H1 (cell line): ENCODE measurements at regions not wholly inside any gene's neighbourhood (a gene's known extent, or its start where the extent isn't known, plus 50 kb on each side); places are given as distances from the start of the nearest gene placed in this dataset.

Experiments used
- CBX5 ChIP-seq: fragments of 300-800, 300-1000 bp; sonication (generic); IDR thresholded peaks from 2 replicates; pipeline ENCODE4 v1.7.1; 2016; ENCODE audit warnings: antibody characterized with exemption, low read length, low read depth
- CBX8 ChIP-seq: fragments of 300-800, 300-1000 bp; sonication (generic); IDR thresholded peaks from 2 replicates; pipeline ENCODE4 v1.7.1; 2016; ENCODE audit warnings: low read depth, low read length, borderline replicate concordance
- CEBPB ChIP-seq: IDR thresholded peaks from 2 replicates; pipeline ENCODE4 v1.6.1; 2012; ENCODE audit warnings: low read depth, low read length
- CREB1 ChIP-seq: IDR thresholded peaks from 2 replicates; pipeline ENCODE4 v1.6.1; 2012; ENCODE audit warnings: inconsistent platforms
- EZH2 ChIP-seq: fragments of 200-600 bp; sonication (generic); IDR thresholded peaks from 2 replicates; pipeline ENCODE4 v1.7.1; 2012; ENCODE audit warnings: low read depth, mild to moderate bottlenecking, moderate library complexity, low read length, inconsistent platforms; ENCODE audit not compliant: severe bottlenecking
- FOSL1 ChIP-seq: IDR thresholded peaks from 2 replicates; pipeline ENCODE4 v1.6.1; 2011; ENCODE audit warnings: mild to moderate bottlenecking, low read depth, low read length, moderate library complexity; ENCODE audit not compliant: insufficient read depth
- GTF2F1 ChIP-seq: IDR thresholded peaks from 2 replicates; pipeline ENCODE4 v1.6.1; 2012; ENCODE audit warnings: low read depth, low read length, improper control_type of control experiment, borderline replicate concordance
- HDAC2 ChIP-seq, 2 experiments: fragments of 300-600 bp in 1 of 2; sonication (generic) in 1 of 2; IDR thresholded peaks; 2 replicates each; pipeline ENCODE4 v1.6.1; 2011 to 2012; ENCODE audit warnings: low read depth in 2 of 2, low read length in 2 of 2, mild to moderate bottlenecking in 2 of 2, moderate library complexity in 2 of 2, borderline replicate concordance in 1 of 2, inconsistent platforms in 1 of 2
- POLR2A ChIP-seq, 2 experiments: IDR thresholded peaks; 1 replicate in 1 of 2; 2 replicates in 1 of 2; pipeline ENCODE4 v1.6.1; 2011; ENCODE audit warnings: low read depth in 2 of 2, low read length in 2 of 2, mild to moderate bottlenecking in 2 of 2; ENCODE audit errors: control extremely low read depth in 1 of 2
- POLR2AphosphoS5 ChIP-seq: IDR thresholded peaks from 2 replicates; pipeline ENCODE4 v1.6.1; 2011; ENCODE audit warnings: low read depth, low read length
- SIX5 ChIP-seq: IDR thresholded peaks from 2 replicates; pipeline ENCODE4 v1.6.1; 2011; ENCODE audit warnings: mild to moderate bottlenecking, low read depth, low read length
- SRF ChIP-seq: IDR thresholded peaks from 2 replicates; pipeline ENCODE4 v1.6.1; 2011; ENCODE audit warnings: mild to moderate bottlenecking, low read depth, low read length, moderate library complexity
- TF ChIP-seq, protein P1 (sequence below): fragments of 300-600 bp; sonication (generic); IDR thresholded peaks from 2 replicates; pipeline ENCODE4 v1.7.1; 2012; ENCODE audit warnings: low read length, moderate library complexity, mild to moderate bottlenecking, inconsistent platforms; ENCODE audit not compliant: insufficient replicate concordance

DNA sequence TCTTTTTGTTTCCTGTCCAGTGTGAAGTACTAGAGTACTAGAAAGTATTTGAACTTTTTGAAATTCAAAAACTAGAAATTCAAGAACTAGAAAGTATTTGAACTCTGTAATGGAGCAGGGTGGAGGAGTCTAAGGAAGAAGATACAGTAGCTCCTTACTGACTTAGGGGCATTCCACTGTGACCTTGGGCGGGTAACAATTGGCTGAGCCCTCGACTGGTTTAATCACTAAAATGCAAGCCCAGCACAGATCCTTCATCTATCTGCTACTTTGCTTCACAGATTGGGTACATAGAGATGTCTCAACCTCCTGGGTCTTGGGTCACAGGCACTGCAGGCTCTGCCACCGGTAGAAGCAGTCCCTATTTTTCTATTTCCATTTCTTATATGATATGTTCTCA lies 462.1 kb upstream of the AGTR1 start (continued):
- TF ChIP-seq, protein P1, sequence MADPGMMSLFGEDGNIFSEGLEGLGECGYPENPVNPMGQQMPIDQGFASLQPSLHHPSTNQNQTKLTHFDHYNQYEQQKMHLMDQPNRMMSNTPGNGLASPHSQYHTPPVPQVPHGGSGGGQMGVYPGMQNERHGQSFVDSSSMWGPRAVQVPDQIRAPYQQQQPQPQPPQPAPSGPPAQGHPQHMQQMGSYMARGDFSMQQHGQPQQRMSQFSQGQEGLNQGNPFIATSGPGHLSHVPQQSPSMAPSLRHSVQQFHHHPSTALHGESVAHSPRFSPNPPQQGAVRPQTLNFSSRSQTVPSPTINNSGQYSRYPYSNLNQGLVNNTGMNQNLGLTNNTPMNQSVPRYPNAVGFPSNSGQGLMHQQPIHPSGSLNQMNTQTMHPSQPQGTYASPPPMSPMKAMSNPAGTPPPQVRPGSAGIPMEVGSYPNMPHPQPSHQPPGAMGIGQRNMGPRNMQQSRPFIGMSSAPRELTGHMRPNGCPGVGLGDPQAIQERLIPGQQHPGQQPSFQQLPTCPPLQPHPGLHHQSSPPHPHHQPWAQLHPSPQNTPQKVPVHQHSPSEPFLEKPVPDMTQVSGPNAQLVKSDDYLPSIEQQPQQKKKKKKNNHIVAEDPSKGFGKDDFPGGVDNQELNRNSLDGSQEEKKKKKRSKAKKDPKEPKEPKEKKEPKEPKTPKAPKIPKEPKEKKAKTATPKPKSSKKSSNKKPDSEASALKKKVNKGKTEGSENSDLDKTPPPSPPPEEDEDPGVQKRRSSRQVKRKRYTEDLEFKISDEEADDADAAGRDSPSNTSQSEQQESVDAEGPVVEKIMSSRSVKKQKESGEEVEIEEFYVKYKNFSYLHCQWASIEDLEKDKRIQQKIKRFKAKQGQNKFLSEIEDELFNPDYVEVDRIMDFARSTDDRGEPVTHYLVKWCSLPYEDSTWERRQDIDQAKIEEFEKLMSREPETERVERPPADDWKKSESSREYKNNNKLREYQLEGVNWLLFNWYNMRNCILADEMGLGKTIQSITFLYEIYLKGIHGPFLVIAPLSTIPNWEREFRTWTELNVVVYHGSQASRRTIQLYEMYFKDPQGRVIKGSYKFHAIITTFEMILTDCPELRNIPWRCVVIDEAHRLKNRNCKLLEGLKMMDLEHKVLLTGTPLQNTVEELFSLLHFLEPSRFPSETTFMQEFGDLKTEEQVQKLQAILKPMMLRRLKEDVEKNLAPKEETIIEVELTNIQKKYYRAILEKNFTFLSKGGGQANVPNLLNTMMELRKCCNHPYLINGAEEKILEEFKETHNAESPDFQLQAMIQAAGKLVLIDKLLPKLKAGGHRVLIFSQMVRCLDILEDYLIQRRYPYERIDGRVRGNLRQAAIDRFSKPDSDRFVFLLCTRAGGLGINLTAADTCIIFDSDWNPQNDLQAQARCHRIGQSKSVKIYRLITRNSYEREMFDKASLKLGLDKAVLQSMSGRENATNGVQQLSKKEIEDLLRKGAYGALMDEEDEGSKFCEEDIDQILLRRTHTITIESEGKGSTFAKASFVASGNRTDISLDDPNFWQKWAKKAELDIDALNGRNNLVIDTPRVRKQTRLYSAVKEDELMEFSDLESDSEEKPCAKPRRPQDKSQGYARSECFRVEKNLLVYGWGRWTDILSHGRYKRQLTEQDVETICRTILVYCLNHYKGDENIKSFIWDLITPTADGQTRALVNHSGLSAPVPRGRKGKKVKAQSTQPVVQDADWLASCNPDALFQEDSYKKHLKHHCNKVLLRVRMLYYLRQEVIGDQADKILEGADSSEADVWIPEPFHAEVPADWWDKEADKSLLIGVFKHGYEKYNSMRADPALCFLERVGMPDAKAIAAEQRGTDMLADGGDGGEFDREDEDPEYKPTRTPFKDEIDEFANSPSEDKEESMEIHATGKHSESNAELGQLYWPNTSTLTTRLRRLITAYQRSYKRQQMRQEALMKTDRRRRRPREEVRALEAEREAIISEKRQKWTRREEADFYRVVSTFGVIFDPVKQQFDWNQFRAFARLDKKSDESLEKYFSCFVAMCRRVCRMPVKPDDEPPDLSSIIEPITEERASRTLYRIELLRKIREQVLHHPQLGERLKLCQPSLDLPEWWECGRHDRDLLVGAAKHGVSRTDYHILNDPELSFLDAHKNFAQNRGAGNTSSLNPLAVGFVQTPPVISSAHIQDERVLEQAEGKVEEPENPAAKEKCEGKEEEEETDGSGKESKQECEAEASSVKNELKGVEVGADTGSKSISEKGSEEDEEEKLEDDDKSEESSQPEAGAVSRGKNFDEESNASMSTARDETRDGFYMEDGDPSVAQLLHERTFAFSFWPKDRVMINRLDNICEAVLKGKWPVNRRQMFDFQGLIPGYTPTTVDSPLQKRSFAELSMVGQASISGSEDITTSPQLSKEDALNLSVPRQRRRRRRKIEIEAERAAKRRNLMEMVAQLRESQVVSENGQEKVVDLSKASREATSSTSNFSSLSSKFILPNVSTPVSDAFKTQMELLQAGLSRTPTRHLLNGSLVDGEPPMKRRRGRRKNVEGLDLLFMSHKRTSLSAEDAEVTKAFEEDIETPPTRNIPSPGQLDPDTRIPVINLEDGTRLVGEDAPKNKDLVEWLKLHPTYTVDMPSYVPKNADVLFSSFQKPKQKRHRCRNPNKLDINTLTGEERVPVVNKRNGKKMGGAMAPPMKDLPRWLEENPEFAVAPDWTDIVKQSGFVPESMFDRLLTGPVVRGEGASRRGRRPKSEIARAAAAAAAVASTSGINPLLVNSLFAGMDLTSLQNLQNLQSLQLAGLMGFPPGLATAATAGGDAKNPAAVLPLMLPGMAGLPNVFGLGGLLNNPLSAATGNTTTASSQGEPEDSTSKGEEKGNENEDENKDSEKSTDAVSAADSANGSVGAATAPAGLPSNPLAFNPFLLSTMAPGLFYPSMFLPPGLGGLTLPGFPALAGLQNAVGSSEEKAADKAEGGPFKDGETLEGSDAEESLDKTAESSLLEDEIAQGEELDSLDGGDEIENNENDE, result no peak
- TF ChIP-seq CEBPB (no peak), FOSL1 (no peak), POLR2A (IDR thresholded peaks at IDR 0.05; ENCODE audit: control extremely low read depth in 1 of 2, low read depth in 2 of 2, low read length in 2 of 2) (no peak), CREB1 (no peak), GTF2F1 (no peak), EZH2 (no peak), HDAC2 (IDR thresholded peaks at IDR 0.05; ENCODE audit: borderline replicate concordance in 1 of 2, low read depth in 2 of 2, low read length in 2 of 2) (no peak), POLR2AphosphoS5 (no peak), SRF (no peak), CBX8 (no peak), SIX5 (no peak), CBX5 (no peak)
